Spleen (tissue), 11 donors: ENCODE measurements at regions not wholly inside any gene's neighbourhood (a gene's known extent, or its start where the extent isn't known, plus 50 kb on each side); places are given as distances from the start of the nearest gene placed in this dataset.

ENCODE experiments used
- DNase-seq: peaks from one replicate; pipeline ENCODE4 v3.0.0-alpha.2; 2020
- H3K27ac ChIP-seq, 8 donors: fragments of 200-600 bp; sonication (generic) in 7 of 8; 1 replicate in 4 of 8; 2 replicates in 4 of 8; pipeline versions ENCODE4 v1.5.0 to v1.8.0; 2016 to 2021; ENCODE audit warnings: inconsistent platforms in 4 of 8, mild to moderate bottlenecking in 4 of 8, moderate library complexity in 1 of 8
- H3K27me3 ChIP-seq, 7 donors: fragments of 200-600 bp; sonication (generic) in 6 of 7; replicated peaks in 1 of 7; 1 replicate in 4 of 7; 2 replicates in 3 of 7; pipeline versions ENCODE4 v1.5.0 to v1.8.0; 2016 to 2021; ENCODE audit warnings: inconsistent platforms in 3 of 7, mild to moderate bottlenecking in 1 of 7
- H3K36me3 ChIP-seq, 6 donors: fragments of 200-600 bp; sonication (generic) in 5 of 6; 1 replicate in 4 of 6; 2 replicates in 2 of 6; pipeline versions ENCODE4 v1.5.0 to v1.8.0; 2016 to 2021; ENCODE audit warnings: inconsistent platforms in 2 of 6
- H3K4me1 ChIP-seq, 6 donors: fragments of 200-600 bp; sonication (generic) in 5 of 6; 1 replicate in 3 of 6; 2 replicates in 3 of 6; pipeline versions ENCODE4 v1.5.0 to v1.8.0; 2016 to 2021; ENCODE audit warnings: inconsistent platforms in 3 of 6
- H3K4me3 ChIP-seq, 8 donors: fragments of 200-600 bp; sonication (generic) in 7 of 8; 1 replicate in 4 of 8; 2 replicates in 4 of 8; pipeline versions ENCODE4 v1.5.0 to v1.8.0; 2016 to 2021; ENCODE audit warnings: inconsistent platforms in 4 of 8, mild to moderate bottlenecking in 4 of 8, moderate library complexity in 2 of 8
- H3K9me3 ChIP-seq, 8 donors: fragments of 200-600 bp; sonication (generic) in 7 of 8; 1 replicate in 4 of 8; 2 replicates in 4 of 8; pipeline versions ENCODE4 v1.5.0 to v1.8.0; 2016 to 2021; ENCODE audit warnings: inconsistent platforms in 4 of 8
- CTCF ChIP-seq, 11 experiments: fragments of 200-600 bp in 7 of 11; fragments of 450-650 bp in 4 of 11; sonication (generic) in 4 of 11; IDR thresholded peaks in 8 of 11; conservative IDR thresholded peaks in 3 of 11; 1 replicate in 7 of 11; 2 replicates in 4 of 11; pipeline versions ENCODE4 v1.4.0 to v1.8.0; 2016 to 2021; ENCODE audit warnings: antibody characterized with exemption in 11 of 11, inconsistent platforms in 4 of 11, mild to moderate bottlenecking in 1 of 11
- POLR2A ChIP-seq, 3 donors: fragments of 450-650 bp; IDR thresholded peaks; one replicate each; pipeline ENCODE4 v1.5.1; 2017; ENCODE audit warnings: antibody characterized with exemption in 3 of 3, mild to moderate bottlenecking in 1 of 3
- POLR2AphosphoS5 ChIP-seq, 3 donors: sonication (generic); formaldehyde crosslinking; IDR thresholded peaks; one replicate each; pipeline ENCODE4 v1.5.1; 2017; ENCODE audit warnings: antibody characterized with exemption in 3 of 3
- WGBS, 5 donors: extraction: QIAGEN DNeasy Blood & Tissue Kit in 3 of 5; methylation state at CpG; one replicate each; pipeline versions ENCODE4 v1.1.5 to v1.1.7; 2013 to 2018; 5-methylcytosine and 5-hydroxymethylcytosine counted together
- intact Hi-C: fragments of 100-400 bp; cut with DNase I; formaldehyde crosslinking; loops from one replicate; pipeline ENCODE4 v1.15.0; 2023; ENCODE audit warnings: low total_unique reads
- donor health status: healthy with polysubstance abuse.
- donor health status: DM: no; HTN: no; CAD: no; lungs with moderate emphysema.
- donor health status: DM: no; HTN: no; CAD: no.
- donor health status: Bipolar disorder and iron deficiency.
- donor health status: healthy.
- donor health status: DM: no; HTN: no; CAD: no.
- donor health status: DM: yes; HTN: yes; CAD: no.

GRCh38 chr4:112775801-112776200, 138.9 kb downstream of the LARP7 start:
- no peak for TF ChIP-seq CTCF (IDR thresholded peaks at IDR 0.05 in 8 of 11, conservative IDR thresholded peaks at IDR 0.05 in 3 of 11)
- TF ChIP-seq POLR2A (IDR thresholded peaks at IDR 0.05), result no peak
- no peak for TF ChIP-seq POLR2AphosphoS5 (IDR thresholded peaks at IDR 0.05)
- H3K9me3 ChIP-seq, result no peaks in the 10 kb centered on the region
- DNase-seq, result no peak
- no peak overlapping the region for H3K27ac ChIP-seq
- H3K4me1 ChIP-seq, result no peaks in the 10 kb centered on the region
- H3K36me3 ChIP-seq, result no peaks in the 10 kb centered on the region
- intact Hi-C loops, result no loop called here
- no peaks in the 10 kb centered on the region for H3K27me3 ChIP-seq
- H3K4me3 ChIP-seq, result no peak overlapping the region
- 77 to 88% (median 80%) methylated on average over 7 of the region's 7 CpGs for WGBS, 5 donors

GRCh38 chr4:112776535-112776934, 139.6 kb downstream of the LARP7 start:
- Histone ChIP-seq H3K4me1 (no peaks in the 10 kb centered on the region), H3K9me3 (no peaks in the 10 kb centered on the region), H3K27me3 (no peaks in the 10 kb centered on the region), H3K36me3 (no peaks in the 10 kb centered on the region), H3K4me3 (no peak overlapping the region), H3K27ac (no peak overlapping the region)
- 90 to 97% (median 95%) methylated on average over 1 of the region's 1 CpG for WGBS, 5 donors
- DNase-seq, result no peak
- TF ChIP-seq POLR2AphosphoS5 (IDR thresholded peaks at IDR 0.05) (no peak), CTCF (IDR thresholded peaks at IDR 0.05 in 8 of 11, conservative IDR thresholded peaks at IDR 0.05 in 3 of 11) (no peak), POLR2A (IDR thresholded peaks at IDR 0.05) (no peak)
- intact Hi-C loops, result no loop called here

DNA sequence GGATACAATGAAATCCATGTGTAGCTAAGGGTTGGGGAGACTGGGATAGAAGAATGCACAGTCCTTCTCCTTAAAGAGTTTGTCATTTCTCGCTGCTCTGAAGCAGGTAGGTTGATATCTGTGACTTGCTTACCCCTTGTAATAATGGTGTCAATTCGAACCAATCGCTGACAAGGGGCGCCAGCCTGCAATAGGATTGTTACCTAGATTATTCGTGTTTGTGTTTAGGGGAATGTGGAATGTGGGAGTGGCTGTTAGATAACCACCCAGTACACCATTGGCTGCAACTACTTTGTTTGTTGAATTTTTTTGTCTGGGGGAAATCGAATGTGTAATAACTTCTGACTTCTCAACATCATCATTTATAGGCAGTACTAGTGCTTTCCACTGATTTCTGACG, 141.6 kb downstream of the LARP7 start:
- no peak for TF ChIP-seq POLR2AphosphoS5 (IDR thresholded peaks at IDR 0.05)
- TF ChIP-seq CTCF (IDR thresholded peaks at IDR 0.05 in 8 of 11, conservative IDR thresholded peaks at IDR 0.05 in 3 of 11), result no peak
- no peak for TF ChIP-seq POLR2A (IDR thresholded peaks at IDR 0.05)
- H3K27me3 ChIP-seq, result no peaks in the 10 kb centered on the region
- H3K27ac ChIP-seq, result no peak overlapping the region
- H3K36me3 ChIP-seq, result no peaks in the 10 kb centered on the region
- intact Hi-C loops, result no loop called here
- H3K4me1 ChIP-seq, result no peaks in the 10 kb centered on the region
- WGBS, 5 donors, result 86 to 92% (median 88%) methylated on average over 7 of the region's 7 CpGs
- H3K9me3 ChIP-seq, result no peaks in the 10 kb centered on the region
- H3K4me3 ChIP-seq, result no peak overlapping the region
- DNase-seq, result no peak

- TF ChIP-seq CTCF (IDR thresholded peaks at IDR 0.05 in 8 of 11, conservative IDR thresholded peaks at IDR 0.05 in 3 of 11) (no peak), POLR2A (IDR thresholded peaks at IDR 0.05) (no peak), POLR2AphosphoS5 (IDR thresholded peaks at IDR 0.05) (no peak)
- WGBS, 5 donors, result 62 to 85% (median 67%) methylated on average over 2 of the region's 2 CpGs
- no peaks in the 10 kb centered on the region for H3K4me1 ChIP-seq
- H3K9me3 ChIP-seq, result no peaks in the 10 kb centered on the region
- no peak overlapping the region for H3K27ac ChIP-seq
- no peaks in the 10 kb centered on the region for H3K36me3 ChIP-seq
- DNase-seq, result no peak
- no peak overlapping the region for H3K4me3 ChIP-seq
- intact Hi-C loops, result no loop called here
- H3K27me3 ChIP-seq, result peaks cover 0 to 9% (median 0%) of the 10 kb centered on the region in 7 donors
Measured at GRCh38 chr4:112793033-112793432, 156.1 kb downstream of the LARP7 start.
